Left renal pelvis (tissue), 4 donors: ENCODE measurements at regions not wholly inside any gene's neighbourhood (a gene's known extent, or its start where the extent isn't known, plus 50 kb on each side); places are given as distances from the start of the nearest gene placed in this dataset.

Source experiments
- DNase-seq, 4 donors: peaks; one replicate each; pipeline ENCODE4 v3.0.0-alpha.2; 2013; ENCODE audit warnings: low read depth in 4 of 4, low spot score in 3 of 4

DNA sequence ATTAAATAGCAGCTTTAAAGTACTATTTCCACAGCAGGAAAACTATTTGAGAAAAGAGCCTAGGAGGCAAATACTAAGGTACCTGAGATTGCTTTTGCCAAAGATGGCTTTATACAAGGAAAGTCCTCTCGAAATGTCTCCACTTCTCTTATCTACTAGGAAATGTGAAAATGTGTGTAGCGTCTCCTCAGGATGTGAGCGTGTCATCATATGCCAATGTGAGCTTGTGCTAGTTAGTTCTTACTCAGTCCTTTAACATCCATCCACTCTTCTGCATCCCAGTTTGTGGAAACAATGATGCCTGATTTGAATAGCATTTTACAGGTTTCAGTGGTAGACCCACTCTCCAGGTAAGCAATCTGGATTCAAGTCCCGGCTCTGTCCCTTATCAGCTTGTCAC is 421.0 kb downstream of the DYNC2H1 start:
- no peak for DNase-seq

DNA sequence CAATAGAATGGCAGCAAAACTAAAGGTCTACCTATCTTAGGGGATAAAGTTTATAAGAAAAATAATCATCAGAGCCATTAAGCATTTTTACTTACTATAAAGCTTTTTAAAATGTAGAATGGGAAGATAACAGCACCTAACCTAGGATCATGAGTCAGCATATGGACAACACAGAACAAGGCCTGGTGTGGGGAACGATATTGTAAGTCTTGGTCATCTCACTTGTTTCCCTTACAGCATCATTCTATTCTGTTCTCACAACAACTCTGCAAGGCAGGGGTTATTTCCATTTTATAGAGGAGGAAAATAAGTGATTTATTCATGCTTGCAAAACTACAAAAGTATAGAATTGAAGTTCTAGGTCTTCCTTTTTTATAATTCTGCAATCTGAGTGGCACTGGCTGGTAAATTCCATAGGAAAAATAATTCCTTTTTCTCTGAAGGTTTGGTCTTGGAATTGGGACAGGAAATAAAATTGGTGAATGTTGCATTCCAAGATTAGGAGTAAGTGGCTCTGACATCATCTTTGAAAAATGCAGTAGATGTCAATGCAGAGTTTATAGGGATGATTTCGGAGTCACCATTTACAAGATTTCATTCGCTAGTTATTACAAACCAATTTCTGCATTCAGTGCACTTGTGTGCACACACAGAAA is 423.0 kb downstream of the DYNC2H1 start:
- DNase-seq, result no peak

GRCh38 chr11:103534191-103534590 is 425.0 kb downstream of the DYNC2H1 start:
- DNase-seq, result no peak

- no peak for DNase-seq
Observed at GRCh38 chr11:103534959-103535358, 425.7 kb downstream of the DYNC2H1 start.

- DNase-seq, result no peak
Observed at GRCh38 chr11:103536335-103536722, 427.1 kb downstream of the DYNC2H1 start.

- no peak for DNase-seq
Observed at GRCh38 chr11:103537904-103538502, 428.8 kb downstream of the DYNC2H1 start.

- no peak for DNase-seq
Observed at GRCh38 chr11:103539166-103539565, 429.9 kb downstream of the DYNC2H1 start.

GRCh38 chr11:103541186-103541795 is 432.1 kb downstream of the DYNC2H1 start:
- no peak for DNase-seq

GRCh38 chr11:103542851-103543250 is 433.6 kb downstream of the DYNC2H1 start:
- DNase-seq, result no peak

DNA sequence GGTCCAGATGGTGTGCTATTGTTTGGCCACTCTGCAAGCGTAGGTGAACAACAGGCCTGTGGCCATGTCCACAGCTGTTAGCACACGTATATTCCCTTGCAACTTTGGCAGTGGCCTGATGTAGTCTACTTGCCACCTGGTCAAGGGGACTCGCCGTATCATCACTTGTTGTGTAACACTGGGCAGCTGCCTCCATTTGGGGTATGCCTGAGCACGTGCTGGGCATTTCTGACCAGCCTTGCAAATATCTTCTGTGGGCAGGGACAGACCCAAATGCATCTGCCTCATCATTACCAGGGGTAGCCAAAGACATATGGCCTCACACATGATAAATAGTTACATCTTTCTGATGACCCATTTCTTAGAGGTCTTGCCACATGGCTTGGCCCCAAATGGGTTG is 434.2 kb downstream of the DYNC2H1 start:
- DNase-seq, result no peak

GRCh38 chr11:103544874-103545273 is 435.6 kb downstream of the DYNC2H1 start:
- DNase-seq, result no peak

DNA sequence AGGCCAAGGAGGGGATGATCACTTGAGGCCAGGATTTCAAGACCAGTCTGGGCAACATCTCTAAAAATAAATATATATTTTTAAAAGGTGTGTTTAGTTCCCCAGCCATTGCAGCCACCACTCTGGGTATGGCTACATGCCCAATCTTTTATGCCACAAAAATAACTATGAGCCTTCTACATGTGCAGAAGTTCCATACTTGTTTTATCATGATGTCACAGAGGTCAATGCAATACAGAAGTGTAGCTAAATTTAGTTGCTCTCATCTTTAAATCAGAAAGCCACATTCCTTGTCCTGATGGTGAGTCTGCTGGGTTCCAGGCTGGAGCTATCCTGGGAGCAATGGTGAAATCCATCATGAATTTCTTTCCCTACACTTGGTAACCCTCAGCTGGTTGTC is 436.3 kb downstream of the DYNC2H1 start:
- no peak for DNase-seq

GRCh38 chr11:103546236-103546635 is 437.0 kb downstream of the DYNC2H1 start:
- DNase-seq, result no peak

DNA sequence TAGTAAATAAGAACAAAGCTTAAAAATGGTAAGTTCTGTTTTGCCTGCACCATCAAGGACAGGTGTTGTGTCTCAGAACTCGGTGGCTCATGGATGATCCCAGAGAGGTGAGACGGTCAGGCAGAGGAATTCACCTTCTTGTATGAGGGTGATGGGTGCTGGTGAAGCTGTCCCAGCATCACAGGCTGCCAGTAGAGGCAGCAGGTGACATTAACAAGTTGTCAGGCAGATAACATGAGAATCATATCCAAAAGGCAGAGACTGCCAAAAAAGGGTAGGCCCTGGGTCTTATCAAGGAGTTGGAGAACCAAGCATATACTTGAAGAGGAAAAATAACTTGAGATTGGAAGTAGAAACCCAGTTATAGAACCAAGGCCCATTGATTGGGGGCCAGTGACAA is 437.8 kb downstream of the DYNC2H1 start:
- no peak for DNase-seq

DNA sequence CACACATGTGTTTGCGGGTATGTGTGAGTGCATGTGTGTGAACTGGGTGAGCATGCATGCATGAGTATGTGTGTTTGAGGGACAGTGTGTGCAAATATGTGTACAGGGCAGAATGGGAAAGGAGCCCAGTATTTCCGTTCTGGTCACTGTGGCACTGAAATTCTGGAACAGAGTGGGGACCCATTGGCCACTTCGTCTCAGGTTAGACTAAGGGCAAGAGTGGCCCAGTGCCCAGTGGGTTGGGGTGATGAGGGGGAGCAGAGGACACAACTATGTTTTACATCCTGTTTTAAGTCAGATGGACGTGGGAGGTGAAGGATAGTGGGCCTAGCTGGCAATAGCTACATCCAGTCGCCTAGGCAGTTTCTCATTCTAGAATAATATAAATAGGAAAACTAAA is 438.5 kb downstream of the DYNC2H1 start:
- no peak for DNase-seq

DNA sequence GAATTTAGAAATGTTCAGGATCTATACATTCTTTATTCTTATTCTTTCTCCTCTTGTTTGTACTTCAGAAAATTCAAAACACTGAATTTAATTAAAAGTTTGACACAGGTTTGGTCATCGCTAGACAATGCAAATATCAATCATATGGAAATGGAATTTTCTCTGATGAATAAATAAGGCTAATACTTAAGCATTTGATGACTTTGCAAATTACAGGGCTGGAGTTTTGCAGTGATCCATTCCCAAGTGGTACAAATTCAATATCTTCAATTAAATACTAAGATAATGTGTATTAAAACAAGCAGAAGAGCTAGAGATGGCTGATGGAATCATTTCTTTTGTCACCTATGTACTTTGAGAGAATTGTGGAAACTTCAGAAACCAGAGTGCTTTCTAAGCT is 439.6 kb downstream of the DYNC2H1 start:
- DNase-seq, result no peak

- no peak for DNase-seq
Observed at GRCh38 chr11:103550811-103551210, 441.6 kb downstream of the DYNC2H1 start.

DNA sequence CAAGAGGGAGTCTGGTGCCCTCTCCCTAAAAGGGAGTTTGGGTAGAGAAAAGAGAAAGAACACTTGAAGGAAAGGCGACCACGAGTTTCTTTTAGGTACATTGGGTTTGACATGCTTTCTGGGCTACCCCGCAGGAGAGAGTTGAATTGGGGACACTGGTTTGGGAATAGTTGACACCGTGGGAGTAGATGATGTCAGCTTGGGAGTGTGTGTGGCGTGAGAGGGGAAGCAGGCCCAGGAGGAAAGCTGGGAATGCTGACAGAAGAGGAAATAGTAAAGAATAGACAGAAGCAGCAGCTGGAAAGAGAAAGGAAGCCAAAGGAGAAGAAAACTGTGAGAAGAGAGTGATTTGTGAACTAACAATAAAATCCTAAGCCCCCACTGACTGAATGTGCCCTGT is 442.9 kb downstream of the DYNC2H1 start:
- DNase-seq, result no peak

DNA sequence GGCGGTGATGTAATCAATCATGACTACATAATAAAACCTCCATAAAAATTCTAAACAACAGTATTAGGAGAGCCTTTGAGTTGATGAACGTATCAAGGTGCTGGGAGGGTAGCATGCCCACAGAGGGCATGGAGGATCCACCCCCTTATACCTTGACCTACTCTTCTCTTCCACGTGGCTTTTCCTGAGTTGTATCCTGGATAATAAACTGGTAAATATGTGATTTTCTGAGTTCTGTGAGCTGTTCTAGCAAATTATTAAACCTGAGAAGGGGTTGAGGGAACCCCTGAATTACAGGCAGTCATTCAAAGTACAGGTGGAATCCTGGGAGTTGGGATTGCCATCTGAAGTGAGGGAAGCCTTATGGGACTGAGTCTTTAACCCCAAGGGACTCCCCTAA is 446.9 kb downstream of the DYNC2H1 start:
- DNase-seq, result no peak

DNA sequence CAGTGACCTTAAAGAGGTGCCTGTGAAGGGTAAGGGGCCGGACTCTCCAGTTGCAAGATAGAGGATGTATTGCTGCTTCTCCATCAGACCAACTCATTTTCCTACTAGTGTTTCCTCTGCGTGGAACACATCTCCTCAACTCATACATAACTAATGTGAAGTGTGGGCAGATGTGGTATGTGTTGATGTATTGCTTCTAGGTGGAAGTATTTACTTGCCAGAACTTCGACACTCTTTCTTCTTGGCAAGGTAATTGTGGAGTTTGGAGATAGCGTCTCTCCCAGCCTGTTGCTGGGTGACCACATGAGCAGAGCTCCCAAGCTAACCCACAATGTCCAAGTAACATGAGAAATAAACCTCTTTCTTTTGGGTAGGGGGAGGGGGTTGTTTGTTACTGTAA is 456.9 kb downstream of the DYNC2H1 start:
- no peak for DNase-seq

DNA sequence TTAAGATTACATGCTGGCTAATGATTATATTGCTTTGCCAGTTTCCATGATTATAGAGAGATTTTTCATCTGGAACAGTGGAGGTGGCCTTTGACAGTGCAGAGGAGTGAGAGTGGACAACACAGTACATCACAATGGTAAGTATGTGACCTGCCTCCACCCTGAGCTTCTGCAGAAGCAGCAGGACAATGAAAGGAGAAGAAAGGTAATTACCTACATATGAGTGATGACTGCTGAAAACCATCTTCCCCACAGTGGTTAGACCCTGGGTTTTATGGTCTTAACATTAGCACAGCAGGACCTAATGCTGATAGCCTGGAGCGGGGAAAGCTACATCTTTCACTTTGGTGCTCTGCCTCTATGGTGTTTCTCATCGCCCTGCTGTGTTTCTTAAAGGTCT is 454.7 kb upstream of the DDI1 start:
- no peak for DNase-seq

- no peak for DNase-seq
Observed at GRCh38 chr11:103582351-103582909, 454.0 kb upstream of the DDI1 start.
